ENCODE measurements at regions not wholly inside any gene's neighbourhood (a gene's known extent, or its start where the extent isn't known, plus 50 kb on each side); places are given as distances from the start of the nearest gene placed in this dataset.

GRCh38 chr21:27246741-27247140 is 279.9 kb upstream of the ADAMTS5 start:
- peaks cover 6% of the 10 kb centered on the region for H3K27me3 Mint-ChIP-seq (ENCODE audit: low read depth, poor library complexity)
- no peak for DNase-seq
- H3K9me3 Mint-ChIP-seq: no peaks in the 10 kb centered on the region
- TF ChIP-seq CTCF (IDR thresholded peaks at IDR 0.05): no peak
- no peaks in the 10 kb centered on the region for H3K36me3 Mint-ChIP-seq (ENCODE audit: low read depth)
- H3K27ac Mint-ChIP-seq: no peak overlapping the region
- no peaks in the 10 kb centered on the region for H3K4me1 Mint-ChIP-seq
- no peak overlapping the region for H3K4me3 Mint-ChIP-seq

DNA sequence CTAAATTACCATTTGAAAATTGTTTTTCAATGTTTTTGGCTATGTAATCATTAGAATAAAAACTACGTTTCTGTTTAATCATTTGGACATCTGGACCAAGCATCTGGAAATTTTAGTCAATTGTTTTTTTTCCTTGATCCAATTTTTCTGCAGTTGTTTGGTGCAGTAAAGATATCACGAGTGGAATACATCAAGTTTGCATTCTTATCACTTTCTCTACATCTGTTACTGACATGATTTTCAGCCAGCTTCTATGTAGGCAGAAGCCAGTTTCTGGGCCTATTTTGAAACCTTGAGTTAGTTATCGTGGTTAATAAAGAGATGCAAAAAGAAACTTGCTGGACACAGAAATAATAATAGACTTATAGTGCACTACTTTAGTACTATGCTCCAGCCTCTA is 277.9 kb upstream of the ADAMTS5 start:
- no peaks in the 10 kb centered on the region for H3K9me3 Mint-ChIP-seq
- no peak for TF ChIP-seq CTCF (IDR thresholded peaks at IDR 0.05)
- H3K4me3 Mint-ChIP-seq: no peak overlapping the region
- peaks cover 6% of the 10 kb centered on the region for H3K27me3 Mint-ChIP-seq (ENCODE audit: low read depth, poor library complexity)
- H3K27ac Mint-ChIP-seq: no peak overlapping the region
- no peak for DNase-seq
- no peaks in the 10 kb centered on the region for H3K4me1 Mint-ChIP-seq
- no peaks in the 10 kb centered on the region for H3K36me3 Mint-ChIP-seq (ENCODE audit: low read depth)

GRCh38 chr21:27244352-27244751 is 277.5 kb upstream of the ADAMTS5 start:
- no peak overlapping the region for H3K4me3 Mint-ChIP-seq
- no peaks in the 10 kb centered on the region for H3K4me1 Mint-ChIP-seq
- H3K27me3 Mint-ChIP-seq (ENCODE audit: low read depth, poor library complexity): peaks cover 6% of the 10 kb centered on the region
- no peak for DNase-seq
- H3K36me3 Mint-ChIP-seq (ENCODE audit: low read depth): no peaks in the 10 kb centered on the region
- no peaks in the 10 kb centered on the region for H3K9me3 Mint-ChIP-seq
- H3K27ac Mint-ChIP-seq: no peak overlapping the region
- TF ChIP-seq CTCF (IDR thresholded peaks at IDR 0.05): no peak

DNA sequence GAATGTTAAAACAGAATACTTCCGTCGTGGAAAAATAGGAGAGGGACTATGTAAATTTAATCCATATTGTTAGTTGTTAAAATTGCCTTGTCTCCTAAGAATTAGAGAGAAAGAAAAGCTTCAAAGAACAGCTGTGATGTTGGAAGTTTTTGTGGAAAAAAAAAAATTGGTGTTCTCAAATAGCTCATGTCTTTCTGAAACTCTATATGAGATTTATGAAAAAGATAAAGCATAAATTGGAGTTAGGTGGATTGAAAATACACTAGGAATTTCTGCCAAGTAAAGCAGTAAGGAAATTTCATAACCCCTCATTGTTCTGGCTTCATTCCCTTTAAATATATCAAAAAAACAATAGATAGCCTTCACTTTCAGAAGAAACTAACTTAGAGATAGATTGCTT is 274.0 kb upstream of the ADAMTS5 start:
- Mint-ChIP-seq H3K27ac (no peak overlapping the region), H3K36me3 (ENCODE audit: low read depth) (no peaks in the 10 kb centered on the region), H3K9me3 (no peaks in the 10 kb centered on the region), H3K4me1 (no peaks in the 10 kb centered on the region), H3K4me3 (no peak overlapping the region), H3K27me3 (ENCODE audit: low read depth, poor library complexity) (peaks cover 6% of the 10 kb centered on the region)
- DNase-seq: no peak
- no peak for TF ChIP-seq CTCF (IDR thresholded peaks at IDR 0.05)

- Mint-ChIP-seq H3K27ac (no peak overlapping the region), H3K4me1 (no peaks in the 10 kb centered on the region), H3K36me3 (ENCODE audit: low read depth) (no peaks in the 10 kb centered on the region), H3K27me3 (ENCODE audit: low read depth, poor library complexity) (no peaks in the 10 kb centered on the region), H3K4me3 (no peak overlapping the region), H3K9me3 (no peaks in the 10 kb centered on the region)
- TF ChIP-seq CTCF (IDR thresholded peaks at IDR 0.05): no peak
- no peak for DNase-seq
Observed at GRCh38 chr21:27233514-27234115, 266.7 kb upstream of the ADAMTS5 start.

- Mint-ChIP-seq H3K4me1 (no peaks in the 10 kb centered on the region), H3K36me3 (ENCODE audit: low read depth) (no peaks in the 10 kb centered on the region), H3K27ac (no peak overlapping the region), H3K27me3 (ENCODE audit: low read depth, poor library complexity) (no peaks in the 10 kb centered on the region), H3K9me3 (no peaks in the 10 kb centered on the region), H3K4me3 (no peak overlapping the region)
- DNase-seq: no peak
- no peak for TF ChIP-seq CTCF (IDR thresholded peaks at IDR 0.05)
Observed at GRCh38 chr21:27225940-27226339, 259.1 kb upstream of the ADAMTS5 start.

Measured in nephron progenitor cell (in vitro differentiated cells).